Body of pancreas (tissue), 4 donors: ENCODE measurements at regions not wholly inside any gene's neighbourhood (a gene's known extent, or its start where the extent isn't known, plus 50 kb on each side); places are given as distances from the start of the nearest gene placed in this dataset.

Experiments used
- ATAC-seq: fragments of 150-250 bp; one replicate; pipeline ENCODE4 v1.9.1; 2016
- DNase-seq, 4 donors: peaks; one replicate each; pipeline ENCODE4 v3.0.0-alpha.2; 2019
- H3K27ac ChIP-seq, 4 donors: fragments of 200-600 bp; sonication (generic); 1 replicate in 3 of 4; 2 replicates in 1 of 4; pipeline versions ENCODE4 v1.5.1 to v1.6.1; 2016 to 2019; ENCODE audit warnings: mild to moderate bottlenecking in 1 of 4, mixed read lengths in 1 of 4, moderate library complexity in 1 of 4
- H3K27me3 ChIP-seq, 2 donors: fragments of 200-600 bp; sonication (generic); one replicate each; pipeline ENCODE4 v1.6.0; 2016; ENCODE audit warnings: mild to moderate bottlenecking in 1 of 2
- H3K36me3 ChIP-seq, 2 donors: fragments of 200-600 bp; sonication (generic); replicated peaks in 1 of 2; 2 replicates each; pipeline ENCODE4 v1.5.1; 2016; ENCODE audit warnings: low read depth in 2 of 2; ENCODE audit not compliant: insufficient read depth in 1 of 2
- H3K4me1 ChIP-seq: fragments of 200-600 bp; sonication (generic); one replicate; pipeline ENCODE4 v1.6.0; 2016
- H3K4me3 ChIP-seq, 2 donors: fragments of 200-600 bp; sonication (generic); 1 replicate in 1 of 2; 2 replicates in 1 of 2; pipeline ENCODE4 v1.5.1; 2016 to 2019
- H3K9me3 ChIP-seq, 3 donors: fragments of 200-600 bp; sonication (generic); 1 replicate in 2 of 3; 2 replicates in 1 of 3; pipeline ENCODE4 v1.5.1; 2016
- POLR2A ChIP-seq, 3 donors: fragments of 450-650 bp; IDR thresholded peaks; one replicate each; pipeline ENCODE4 v1.6.1; 2016; ENCODE audit warnings: antibody characterized with exemption in 3 of 3, mild to moderate bottlenecking in 2 of 3
- WGBS, 2 donors: methylation state at CpG; one replicate each; pipeline ENCODE4 v1.1.5; 2017; 5-methylcytosine and 5-hydroxymethylcytosine counted together
- intact Hi-C: fragments of 100-400 bp; cut with DNase I; formaldehyde crosslinking; loops from one replicate; pipeline ENCODE4 v1.15.1; 2023
- TF ChIP-seq, protein P1 (sequence below), 7 experiments: fragments of 450-650 bp in 4 of 7; fragments of 200-600 bp in 3 of 7; sonication (generic) in 3 of 7; IDR thresholded peaks; one replicate each; pipeline ENCODE4 v1.5.1; 2016 to 2019; ENCODE audit warnings: antibody characterized with exemption in 7 of 7

DNA sequence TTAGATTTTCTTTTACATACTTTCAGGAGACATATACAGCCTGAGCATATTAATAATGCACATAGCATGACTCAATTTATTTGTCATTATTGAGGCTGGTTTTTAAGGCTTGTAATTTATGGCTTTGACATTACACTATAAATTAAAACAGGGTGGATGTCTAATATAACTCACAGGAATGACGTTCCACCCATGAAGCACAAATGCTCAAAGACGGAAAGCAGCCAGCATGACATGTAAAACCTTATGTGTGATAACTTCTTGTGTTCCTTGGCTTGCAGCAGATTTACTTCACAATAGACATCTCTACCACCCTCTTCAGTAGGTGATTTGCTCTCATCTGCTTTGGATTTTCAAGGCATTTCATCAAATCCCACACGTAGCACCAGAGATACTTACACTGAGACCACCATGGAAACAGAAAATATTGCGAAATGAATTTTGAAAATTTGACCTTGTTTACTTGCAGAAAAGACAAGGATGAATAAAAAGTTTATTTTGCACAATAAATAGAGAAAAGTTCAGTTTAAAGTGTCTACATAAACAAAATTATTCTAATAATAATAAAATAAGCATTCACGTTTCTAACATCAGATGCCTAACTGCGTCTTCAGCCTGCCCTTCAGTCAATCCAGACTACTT is 64.7 kb upstream of the BTC start:
- TF ChIP-seq, protein P1, sequence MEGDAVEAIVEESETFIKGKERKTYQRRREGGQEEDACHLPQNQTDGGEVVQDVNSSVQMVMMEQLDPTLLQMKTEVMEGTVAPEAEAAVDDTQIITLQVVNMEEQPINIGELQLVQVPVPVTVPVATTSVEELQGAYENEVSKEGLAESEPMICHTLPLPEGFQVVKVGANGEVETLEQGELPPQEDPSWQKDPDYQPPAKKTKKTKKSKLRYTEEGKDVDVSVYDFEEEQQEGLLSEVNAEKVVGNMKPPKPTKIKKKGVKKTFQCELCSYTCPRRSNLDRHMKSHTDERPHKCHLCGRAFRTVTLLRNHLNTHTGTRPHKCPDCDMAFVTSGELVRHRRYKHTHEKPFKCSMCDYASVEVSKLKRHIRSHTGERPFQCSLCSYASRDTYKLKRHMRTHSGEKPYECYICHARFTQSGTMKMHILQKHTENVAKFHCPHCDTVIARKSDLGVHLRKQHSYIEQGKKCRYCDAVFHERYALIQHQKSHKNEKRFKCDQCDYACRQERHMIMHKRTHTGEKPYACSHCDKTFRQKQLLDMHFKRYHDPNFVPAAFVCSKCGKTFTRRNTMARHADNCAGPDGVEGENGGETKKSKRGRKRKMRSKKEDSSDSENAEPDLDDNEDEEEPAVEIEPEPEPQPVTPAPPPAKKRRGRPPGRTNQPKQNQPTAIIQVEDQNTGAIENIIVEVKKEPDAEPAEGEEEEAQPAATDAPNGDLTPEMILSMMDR (IDR thresholded peaks at IDR 0.05): no peak
- no peak for TF ChIP-seq POLR2A (IDR thresholded peaks at IDR 0.05)
- 61 to 70% methylated on average over 6 of the region's 6 CpGs for WGBS, 2 donors
- Histone ChIP-seq H3K9me3 (no peaks in the 10 kb centered on the region), H3K36me3 (no peaks in the 10 kb centered on the region), H3K27ac (no peak overlapping the region), H3K4me1 (no peaks in the 10 kb centered on the region), H3K4me3 (no peak overlapping the region), H3K27me3 (no peaks in the 10 kb centered on the region)
- ATAC-seq (no peak), DNase-seq (no peak)
- intact Hi-C loops: no loop called here

GRCh38 chr4:74855879-74856278 is 61.6 kb upstream of the BTC start:
- no peak for DNase-seq
- Histone ChIP-seq H3K27ac (no peak overlapping the region), H3K4me3 (no peak overlapping the region), H3K36me3 (no peaks in the 10 kb centered on the region), H3K4me1 (no peaks in the 10 kb centered on the region), H3K27me3 (no peaks in the 10 kb centered on the region), H3K9me3 (no peaks in the 10 kb centered on the region)
- no peak for ATAC-seq
- WGBS, 2 donors: 68 to 69% methylated on average over 2 of the region's 2 CpGs
- intact Hi-C loops: no loop called here
- no peak for TF ChIP-seq POLR2A (IDR thresholded peaks at IDR 0.05)

DNA sequence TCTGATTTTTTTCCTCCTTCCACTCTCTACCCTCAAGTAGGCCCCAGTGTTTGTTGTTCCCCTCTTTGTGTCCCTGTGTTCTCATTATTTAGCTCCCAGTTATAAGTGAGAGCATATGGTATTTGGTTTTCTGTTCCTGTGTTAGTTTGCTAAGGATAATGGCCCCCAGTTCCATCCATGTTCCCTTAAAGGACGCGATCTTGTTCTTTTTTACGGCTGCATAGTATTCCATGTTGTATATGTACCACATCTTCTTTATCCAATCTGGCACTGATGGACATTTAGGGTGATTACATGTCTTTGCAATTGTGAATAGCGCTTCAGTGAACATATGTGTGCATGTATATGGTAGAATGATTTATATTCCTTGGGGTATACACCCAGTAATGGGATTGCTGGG is 54.5 kb upstream of the BTC start:
- H3K27me3 ChIP-seq: no peaks in the 10 kb centered on the region
- ATAC-seq (no peak), DNase-seq (no peak)
- H3K4me1 ChIP-seq: no peaks in the 10 kb centered on the region
- WGBS, 2 donors: 93 to 94% methylated on average over 4 of the region's 4 CpGs
- peaks cover 0 to 6% (median 0%) of the 10 kb centered on the region in 3 donors for H3K9me3 ChIP-seq
- TF ChIP-seq POLR2A (IDR thresholded peaks at IDR 0.05): no peak
- TF ChIP-seq, protein P1 (IDR thresholded peaks at IDR 0.05): no peak
- H3K36me3 ChIP-seq: no peaks in the 10 kb centered on the region
- intact Hi-C loops: no loop called here
- H3K4me3 ChIP-seq: no peak overlapping the region
- H3K27ac ChIP-seq: no peak overlapping the region

DNA sequence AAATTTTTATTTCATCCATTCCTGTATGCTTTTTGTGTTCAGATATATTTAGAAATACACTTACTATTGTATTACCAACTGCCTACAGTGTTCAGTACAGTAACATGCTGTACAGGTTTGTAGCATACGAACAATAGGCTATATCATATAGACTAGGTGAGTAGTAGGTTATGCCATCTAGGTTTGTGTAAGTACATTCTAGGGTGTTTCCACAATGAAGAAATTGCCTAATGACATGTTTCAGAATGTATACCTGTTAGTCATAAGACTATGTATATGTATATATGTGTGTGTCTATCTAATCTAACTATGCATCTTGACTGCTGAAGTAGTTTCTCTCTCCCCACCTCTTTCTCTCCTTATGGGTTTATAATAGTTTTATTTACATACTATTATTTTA is 51.5 kb upstream of the BTC start:
- no peaks in the 10 kb centered on the region for H3K27me3 ChIP-seq
- H3K4me3 ChIP-seq: no peak overlapping the region
- intact Hi-C loops: no loop called here
- no peaks in the 10 kb centered on the region for H3K36me3 ChIP-seq
- WGBS, 2 donors: 83 to 84% methylated on average over 1 of the region's 1 CpG
- TF ChIP-seq POLR2A (IDR thresholded peaks at IDR 0.05): no peak
- TF ChIP-seq, protein P1 (IDR thresholded peaks at IDR 0.05): no peak
- ATAC-seq (no peak), DNase-seq (no peak)
- peaks cover 0 to 6% (median 0%) of the 10 kb centered on the region in 3 donors for H3K9me3 ChIP-seq
- H3K4me1 ChIP-seq: no peaks in the 10 kb centered on the region
- no peak overlapping the region for H3K27ac ChIP-seq
